Bronchial epithelial cell (primary cell): ENCODE measurements at regions not wholly inside any gene's neighbourhood (a gene's known extent, or its start where the extent isn't known, plus 50 kb on each side); places are given as distances from the start of the nearest gene placed in this dataset.
"Not testable (repeated sequence)": the region's sequence is repeated elsewhere in the genome, so short reads cannot be mapped to it uniquely, and the experiment has no call there.

Experiments
- DNase-seq: peaks from one replicate; pipeline ENCODE4 v3.0.0-alpha.2; 2010; ENCODE audit warnings: low read depth
- FAIRE-seq: peaks from 2 replicates; lab custom pipeline; 2011; peaks lifted over from hg19 to GRCh38; lab: Jason Lieb, UNC
- H3K27me3 ChIP-seq: 2 replicates; pipeline ENCODE4 v1.5.1; 2011; ENCODE audit warnings: low read length; ENCODE audit not compliant: control insufficient read depth, insufficient read depth
- H3K36me3 ChIP-seq: 2 replicates; pipeline ENCODE4 v1.5.1; 2011; ENCODE audit warnings: low read length; ENCODE audit not compliant: control insufficient read depth, insufficient read depth
- H3K4me3 ChIP-seq: 2 replicates; pipeline ENCODE4 v1.5.1; 2011; ENCODE audit warnings: mild to moderate bottlenecking, low read depth, low read length, control low read depth
- CTCF ChIP-seq: IDR thresholded peaks from 2 replicates; pipeline ENCODE4 v1.5.1; 2011; ENCODE audit warnings: mild to moderate bottlenecking, moderate library complexity, low read length, control low read depth, inconsistent platforms; ENCODE audit not compliant: insufficient read depth, severe bottlenecking

GRCh38 chr18:79604205-79604912 lies 75.2 kb upstream of the CTDP1 start:
- Histone ChIP-seq H3K27me3 (no peaks in the 10 kb centered on the region), H3K36me3 (no peaks in the 10 kb centered on the region), H3K4me3 (no peak overlapping the region)
- TF ChIP-seq CTCF = no peak
- DNase-seq (no peak), FAIRE-seq (no peak)

GRCh38 chr18:79604913-79605880 lies 74.4 kb upstream of the CTDP1 start:
- no peak for DNase-seq
- H3K27me3 ChIP-seq = no peaks in the 10 kb centered on the region
- no peak for TF ChIP-seq CTCF
- H3K36me3 ChIP-seq = no peaks in the 10 kb centered on the region
- no peak overlapping the region for H3K4me3 ChIP-seq
- FAIRE-seq = peak; percentile 97

- DNase-seq, H3K36me3 ChIP-seq, H3K27me3 ChIP-seq, H3K4me3 ChIP-seq, FAIRE-seq: not testable (repeated sequence)
Measured at GRCh38 chr18:79606071-79606470, 73.5 kb upstream of the CTDP1 start.

- FAIRE-seq (no peak), DNase-seq (no peak)
- H3K27me3 ChIP-seq = no peaks in the 10 kb centered on the region
- H3K4me3 ChIP-seq = no peak overlapping the region
- no peak for TF ChIP-seq CTCF
- no peaks in the 10 kb centered on the region for H3K36me3 ChIP-seq
Measured at GRCh38 chr18:79606621-79607331, 72.8 kb upstream of the CTDP1 start.

GRCh38 chr18:79607361-79607952 lies 72.1 kb upstream of the CTDP1 start:
- Histone ChIP-seq H3K27me3 (no peaks in the 10 kb centered on the region), H3K36me3 (no peaks in the 10 kb centered on the region), H3K4me3 (no peak overlapping the region)
- FAIRE-seq (no peak), DNase-seq (no peak)
- no peak for TF ChIP-seq CTCF
